HepG2 (cell line): ENCODE measurements at regions not wholly inside any gene's neighbourhood (a gene's known extent, or its start where the extent isn't known, plus 50 kb on each side); places are given as distances from the start of the nearest gene placed in this dataset.

Source experiments
- ATAC-seq: fragments of 200-7000 bp; cut with Tn5 transposase; 3 replicates; pipeline ENCODE4 v1.9.1; 2020; ENCODE audit warnings: mild to moderate bottlenecking, moderate library complexity
- BruUV-seq: library from RNA; stranded (reverse); fragments of 400-500 nt; replicated peaks from 2 replicates; lab custom pipeline; 2021; lab: Mats Ljungman, UMichigan
- CTCF ChIA-PET: fragments of 300-600 bp; formaldehyde crosslinking; extraction: SDS; loops from one replicate; lab custom pipeline; 2021; ENCODE audit warnings: low total read pairs, inconsistent platforms, low intra/inter-chr PET ratio; lab: Yijun Ruan, JAX
- POLR2A ChIA-PET: fragments of 350-600 bp; sonication (Branson Sonifier 250); formaldehyde crosslinking; loops from one replicate; lab custom pipeline; 2020; ENCODE audit warnings: antibody characterized with exemption, inconsistent platforms; lab: Yijun Ruan, JAX
- DNase-seq: peaks from one replicate; pipeline ENCODE4 v3.0.0-alpha.2; 2015; ENCODE audit warnings: low spot score
- FAIRE-seq: peaks from 3 replicates; lab custom pipeline; 2011; peaks lifted over from hg19 to GRCh38; lab: Jason Lieb, UNC
- H2AFZ ChIP-seq: one replicate; pipeline ENCODE4 v1.6.1; 2011; ENCODE audit warnings: low read length, inconsistent platforms
- H3K27ac ChIP-seq: fragments of 300-600 bp; 3 replicates; pipeline ENCODE4 v1.8.0; 2011; ENCODE audit warnings: mixed run types, mild to moderate bottlenecking, mixed read lengths, low read length, inconsistent platforms; ENCODE audit not compliant: insufficient read depth; ENCODE audit errors: extremely low read length
- H3K27me3 ChIP-seq, 2 experiments: fragments of 200-600 bp in 1 of 2; 2 replicates in 1 of 2; 3 replicates in 1 of 2; pipeline versions ENCODE4 v1.6.0 to v1.8.0; 2011; ENCODE audit warnings: low read length in 2 of 2, mild to moderate bottlenecking in 2 of 2, moderate library complexity in 2 of 2, inconsistent platforms in 1 of 2; ENCODE audit not compliant: insufficient read depth in 2 of 2, control insufficient read depth in 1 of 2
- H3K36me3 ChIP-seq, 2 experiments: fragments of 200-600 bp in 1 of 2; replicated peaks in 1 of 2; 2 replicates in 1 of 2; 3 replicates in 1 of 2; pipeline versions ENCODE4 v1.5.1 to v1.8.0; 2011; ENCODE audit warnings: low read length in 2 of 2, inconsistent platforms in 1 of 2; ENCODE audit not compliant: insufficient read depth in 2 of 2, control insufficient read depth in 1 of 2
- H3K4me1 ChIP-seq: 2 replicates; pipeline ENCODE4 v1.5.1; 2012; ENCODE audit warnings: low read length, inconsistent platforms; ENCODE audit not compliant: insufficient read depth
- H3K4me2 ChIP-seq: 2 replicates; pipeline ENCODE4 v1.6.0; 2011; ENCODE audit warnings: low read depth, low read length, inconsistent platforms
- H3K4me3 ChIP-seq, 3 experiments: fragments of 200-600 bp in 1 of 3; sonication (generic), shearing (Covaris generic) in 1 of 3; replicated peaks in 1 of 3; 2 replicates each; pipeline ENCODE4 v1.5.1; 2011 to 2016; ENCODE audit warnings: low read length in 3 of 3, inconsistent platforms in 2 of 3, low read depth in 2 of 3, mild to moderate bottlenecking in 2 of 3, control low read depth in 1 of 3, mixed read lengths in 1 of 3; ENCODE audit not compliant: insufficient read depth in 1 of 3
- H3K79me2 ChIP-seq: one replicate; pipeline ENCODE4 v1.6.1; 2011; ENCODE audit warnings: low read length, inconsistent platforms; ENCODE audit not compliant: insufficient read depth
- H3K9ac ChIP-seq: 2 replicates; pipeline ENCODE4 v1.6.0; 2011; ENCODE audit warnings: mild to moderate bottlenecking, low read depth, low read length, inconsistent platforms; ENCODE audit not compliant: insufficient read depth
- H3K9me3 ChIP-seq: 2 replicates; pipeline ENCODE4 v1.5.1; 2012; ENCODE audit warnings: mild to moderate bottlenecking, low read length
- H4K20me1 ChIP-seq: 2 replicates; pipeline ENCODE4 v1.6.0; 2011; ENCODE audit warnings: inconsistent platforms, mild to moderate bottlenecking, low read length, moderate library complexity; ENCODE audit not compliant: insufficient read depth
- ATM ChIP-seq: fragments of 450-650 bp; IDR thresholded peaks from 2 replicates; pipeline ENCODE4 v1.7.1; 2017; ENCODE audit warnings: mild to moderate bottlenecking, borderline replicate concordance
- MAFF ChIP-seq: IDR thresholded peaks from 2 replicates; pipeline ENCODE4 v1.6.1; 2011; ENCODE audit warnings: low read depth, low read length, improper control_type of control experiment
- MAFK ChIP-seq, 2 experiments: IDR thresholded peaks in 1 of 2; conservative IDR thresholded peaks in 1 of 2; 2 replicates each; pipeline ENCODE4 v1.6.1; 2011; ENCODE audit warnings: improper control_type of control experiment in 2 of 2, low read length in 2 of 2
- ZBTB21 ChIP-seq: sonication (generic); formaldehyde crosslinking; IDR thresholded peaks from 2 replicates; pipeline ENCODE4 v1.4.0; 2020; ENCODE audit warnings: missing genetic modification reagents
- ZNF33A ChIP-seq: sonication (generic); formaldehyde crosslinking; IDR thresholded peaks from 2 replicates; pipeline ENCODE4 v1.5.1; 2020; ENCODE audit warnings: missing genetic modification reagents, mild to moderate bottlenecking, moderate library complexity, borderline replicate concordance
- WGBS: methylation state at CpG from one replicate; pipeline ENCODE4 v1.1.6; 2017; ENCODE audit warnings: low lambda C conversion rate; 5-methylcytosine and 5-hydroxymethylcytosine counted together
- in situ Hi-C: cut with HindIII; loops from 2 replicates; pipeline ENCODE4 v1.10.0; 2017; ENCODE audit warnings: low pct_unique_long_range_greater_than_20kb; ENCODE audit not compliant: extremely low pct_ligation_motif_present
- intact Hi-C: fragments of 100-400 bp; cut with micrococcal nuclease; formaldehyde crosslinking; loops from one replicate; pipeline ENCODE4 v1.10.0; 2022; ENCODE audit not compliant: unreplicated experiment

GRCh38 chr4:29121586-29121985 is 1598.6 kb upstream of the PCDH7 start:
- H3K36me3 ChIP-seq, result no peaks in the 10 kb centered on the region
- ChIA-PET CTCF (no interaction called here), POLR2A (no interaction called here)
- H2AFZ ChIP-seq, result no peak overlapping the region
- no peaks in the 10 kb centered on the region for H3K79me2 ChIP-seq
- H3K4me1 ChIP-seq, result no peaks in the 10 kb centered on the region
- no peaks in the 10 kb centered on the region for H3K27me3 ChIP-seq
- no peak overlapping the region for H3K4me3 ChIP-seq
- H3K9me3 ChIP-seq, result peaks cover 29% of the 10 kb centered on the region
- FAIRE-seq (no peak), DNase-seq (no peak), ATAC-seq (no peak)
- TF ChIP-seq ATM (no peak), ZBTB21 (CRISPR knock-in tag) (no peak)
- intact Hi-C loops (no loop called here), in situ Hi-C loops (no loop called here)
- WGBS, result 3% methylated on average over 4 of the region's 4 CpGs
- H3K4me2 ChIP-seq, result no peak overlapping the region
- H3K9ac ChIP-seq, result no peak overlapping the region
- no TSS peak for BruUV-seq
- no peaks in the 10 kb centered on the region for H4K20me1 ChIP-seq
- H3K27ac ChIP-seq, result no peak overlapping the region

- ChIA-PET POLR2A (no interaction called here), CTCF (no interaction called here)
- DNase-seq (no peak), ATAC-seq (no peak), FAIRE-seq (no peak)
- in situ Hi-C loops, result no loop called here
- no peak overlapping the region for H3K9ac ChIP-seq
- H3K9me3 ChIP-seq, result peaks cover 46% of the 10 kb centered on the region
- TF ChIP-seq MAFK (conservative IDR thresholded peaks at IDR 0.05 in 1 of 2, IDR thresholded peaks at IDR 0.05 in 1 of 2; ENCODE audit: low read length in 2 of 2) (peak; percentile 43 to 79; a peak in 2 of 4 replicates), ZNF33A (no peak), MAFF (peak; percentile 54; the same call in 1 of the 2 replicates)
- H3K36me3 ChIP-seq, result no peaks in the 10 kb centered on the region
- H2AFZ ChIP-seq, result no peak overlapping the region
- no peak overlapping the region for H3K4me2 ChIP-seq
- intact Hi-C loops, result no loop called here
- H3K27me3 ChIP-seq, result no peaks in the 10 kb centered on the region
- H3K27ac ChIP-seq, result no peak overlapping the region
- no TSS peak for BruUV-seq
- H3K79me2 ChIP-seq, result no peaks in the 10 kb centered on the region
- no peaks in the 10 kb centered on the region for H3K4me1 ChIP-seq
- H4K20me1 ChIP-seq, result no peaks in the 10 kb centered on the region
- WGBS, result 0% methylated on average over 1 of the region's 1 CpG
- H3K4me3 ChIP-seq, result no peak overlapping the region
These were observed 1591.4 kb upstream of the PCDH7 start for GRCh38 chr4:29128810-29129209.
